Colon (tissue), 2 donors: ENCODE measurements at regions not wholly inside any gene's neighbourhood (a gene's known extent, or its start where the extent isn't known, plus 50 kb on each side); places are given as distances from the start of the nearest gene placed in this dataset.
A peak's percentile ranks its signal among the peaks of the same experiment; 100 is the strongest.

Experiments used
- FAIRE-seq: peaks from 2 replicates; lab custom pipeline; 2012; peaks lifted over from hg19 to GRCh38; lab: Jason Lieb, UNC
- donor health status: control.
- donor health status: control.

GRCh38 chr11:59302991-59303390, 55.7 kb upstream of the OR5AN1 start:
- FAIRE-seq = no peak

DNA sequence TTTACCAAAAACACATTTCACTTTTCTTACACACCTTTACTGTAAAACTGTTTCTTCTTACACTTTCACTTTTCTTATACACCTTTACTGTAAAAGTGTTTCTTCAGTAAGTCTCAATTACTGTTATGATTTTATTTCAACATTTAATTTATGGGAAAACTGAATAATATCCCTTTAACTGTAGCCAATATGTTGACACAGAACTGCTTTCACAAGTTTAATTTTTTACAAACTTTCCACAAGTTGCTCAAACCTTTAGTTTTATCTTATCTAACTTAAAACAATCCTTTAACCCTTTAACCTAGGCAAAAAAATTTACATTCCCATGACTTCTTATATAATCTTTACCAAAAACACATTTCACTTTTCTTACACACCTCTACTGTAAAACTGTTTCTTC, 63.3 kb upstream of the OR5AN1 start:
- peak; percentile 14 for FAIRE-seq

DNA sequence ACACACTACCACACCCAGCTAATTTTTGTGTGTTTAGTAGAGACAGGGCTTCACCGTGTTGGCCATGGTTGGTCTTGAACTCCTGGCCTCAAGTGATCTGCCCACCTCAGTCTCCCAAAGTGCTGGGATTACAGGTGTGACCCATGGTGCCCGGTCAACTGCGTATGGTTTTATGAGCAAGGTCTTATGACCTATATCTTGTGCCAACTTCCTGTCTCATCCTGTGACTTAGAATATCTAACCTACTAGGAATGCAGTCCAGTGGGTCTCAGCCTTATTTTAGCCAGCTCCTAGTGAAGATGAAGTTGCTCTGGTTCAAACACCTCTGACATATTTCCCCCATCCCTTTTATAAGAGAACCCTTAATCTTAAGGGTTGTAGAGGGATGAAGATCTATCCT, 66.1 kb upstream of the OR5AN1 start:
- no peak for FAIRE-seq

GRCh38 chr11:59291228-59291627, 67.5 kb upstream of the OR5AN1 start:
- FAIRE-seq = no peak

DNA sequence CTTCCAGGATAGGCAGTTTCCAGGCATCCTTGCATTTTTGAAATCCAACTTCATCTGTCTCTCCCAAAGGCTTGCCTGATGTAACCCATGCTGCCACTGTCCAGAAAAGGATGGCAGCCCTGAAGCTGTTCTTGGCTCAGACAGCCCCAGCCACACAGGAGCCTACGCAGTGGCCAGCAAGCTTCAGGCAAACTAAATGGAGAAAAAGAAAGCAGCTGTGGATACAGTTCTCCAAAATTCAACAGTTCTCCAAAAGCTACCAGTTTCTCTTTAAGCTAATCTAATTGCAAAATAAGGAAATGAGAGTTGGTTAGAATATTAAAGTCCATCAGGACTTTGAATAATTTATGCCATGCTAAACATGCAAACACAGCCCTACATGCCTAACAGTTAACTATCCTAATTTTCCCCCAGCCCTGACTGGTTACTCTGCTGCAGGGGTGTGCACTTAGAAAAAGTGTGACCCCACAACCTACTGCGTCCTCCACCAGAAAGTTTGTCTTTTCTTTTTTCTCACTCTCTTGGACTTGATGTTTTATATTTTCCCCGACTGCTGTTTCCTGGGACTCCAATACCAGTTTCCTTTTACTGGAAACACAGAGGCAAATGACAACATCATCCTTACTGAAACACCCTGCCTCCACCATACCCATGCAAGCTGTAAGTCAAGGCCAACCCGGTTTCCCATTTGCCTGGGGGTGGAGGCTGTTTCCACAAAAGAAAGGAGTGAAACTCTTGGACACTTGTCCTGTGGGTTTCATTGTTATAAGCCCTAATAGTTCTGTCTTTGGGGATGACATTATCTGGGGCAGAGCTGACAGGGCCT, 69.1 kb upstream of the OR5AN1 start:
- no peak for FAIRE-seq

DNA sequence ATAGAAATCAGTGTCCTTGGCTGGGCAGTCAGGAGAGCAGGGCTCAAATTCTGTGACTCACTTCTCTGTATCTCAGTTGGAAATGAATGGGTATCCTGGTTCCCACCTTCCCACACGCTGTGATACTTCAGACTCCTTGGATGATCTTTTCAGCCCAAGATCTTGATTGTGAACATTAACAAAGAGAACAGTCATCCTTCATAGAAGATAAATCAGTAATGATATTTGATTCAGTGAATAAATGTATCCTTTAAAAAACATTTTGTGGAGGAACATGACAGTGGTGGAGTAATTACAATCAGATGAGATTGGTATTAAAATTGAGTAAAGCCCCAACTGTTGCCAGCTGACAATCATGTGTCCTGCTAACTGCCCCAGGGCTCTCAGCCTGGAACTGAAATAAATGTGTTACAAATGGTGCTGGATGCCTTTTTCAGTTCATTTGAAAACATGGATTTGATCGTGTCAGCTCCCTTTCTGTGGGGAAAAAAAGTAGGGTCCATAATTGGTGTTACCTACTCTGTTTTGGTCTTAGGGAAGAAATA, 72.9 kb upstream of the OR5AN1 start:
- no peak for FAIRE-seq

DNA sequence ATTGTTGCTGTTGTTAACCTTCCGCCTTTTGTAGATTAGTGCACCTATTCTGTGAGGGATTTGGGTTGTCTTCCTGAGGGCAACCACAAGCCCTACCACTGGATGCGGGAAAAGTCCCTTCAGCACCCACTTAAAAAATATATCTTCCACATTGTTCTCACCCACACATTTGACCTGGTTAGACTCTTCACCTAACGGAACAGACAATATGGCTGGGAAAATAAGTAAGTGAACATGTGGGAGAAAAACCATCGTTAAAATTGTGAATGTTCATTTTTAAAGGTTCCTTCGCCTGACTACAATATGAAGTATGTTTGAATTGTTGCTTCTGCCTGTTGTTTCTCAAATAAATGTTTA, 72.0 kb upstream of the MPEG1 start:
- no peak for FAIRE-seq

DNA sequence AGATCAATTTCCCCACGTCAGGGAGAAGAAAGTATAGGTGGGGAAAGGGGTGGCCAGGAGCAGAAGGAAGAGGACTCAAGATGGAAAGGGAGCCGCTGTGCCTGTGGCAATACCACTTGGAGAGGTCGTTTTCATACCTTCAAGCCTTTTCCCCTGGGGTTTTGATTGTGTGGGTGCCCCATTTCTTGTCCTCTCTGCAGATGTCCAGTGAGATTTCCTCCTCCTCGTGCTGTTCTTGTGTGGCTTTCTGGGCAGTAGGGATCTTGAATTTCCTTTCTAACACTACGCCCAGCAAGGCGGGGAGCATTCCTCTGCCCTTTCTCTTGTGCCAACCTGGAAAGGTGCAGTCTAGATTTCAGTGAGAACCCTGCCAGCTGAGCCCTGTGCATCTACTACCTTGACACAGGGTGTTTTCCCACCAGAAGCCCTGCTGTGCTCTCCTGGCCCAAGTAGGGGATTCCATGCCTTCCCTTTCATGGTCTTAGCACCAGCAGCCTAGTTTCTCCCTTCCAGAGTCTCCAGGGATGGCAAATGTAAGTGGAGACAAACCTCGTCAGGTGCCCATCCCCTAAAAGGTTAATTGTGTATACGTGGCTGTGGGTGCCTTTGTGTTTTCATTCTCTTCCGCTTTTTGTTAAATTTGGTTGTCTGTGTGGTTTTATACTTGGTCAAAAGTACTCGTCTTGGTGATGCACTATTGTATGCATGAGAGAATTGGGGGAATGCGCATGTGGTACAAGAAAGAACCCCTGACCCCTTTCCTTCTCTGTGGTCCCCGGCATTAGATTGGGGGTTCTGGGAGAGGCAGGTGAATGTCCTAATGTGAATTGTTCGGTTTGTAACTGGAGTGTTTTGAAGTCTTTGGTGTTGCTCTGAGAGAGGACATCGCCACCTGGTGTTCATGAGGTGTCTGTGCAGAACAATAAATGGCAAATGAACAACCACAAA, 71.4 kb upstream of the MPEG1 start:
- no peak for FAIRE-seq

GRCh38 chr11:59283311-59283710, 70.6 kb upstream of the MPEG1 start:
- no peak for FAIRE-seq

DNA sequence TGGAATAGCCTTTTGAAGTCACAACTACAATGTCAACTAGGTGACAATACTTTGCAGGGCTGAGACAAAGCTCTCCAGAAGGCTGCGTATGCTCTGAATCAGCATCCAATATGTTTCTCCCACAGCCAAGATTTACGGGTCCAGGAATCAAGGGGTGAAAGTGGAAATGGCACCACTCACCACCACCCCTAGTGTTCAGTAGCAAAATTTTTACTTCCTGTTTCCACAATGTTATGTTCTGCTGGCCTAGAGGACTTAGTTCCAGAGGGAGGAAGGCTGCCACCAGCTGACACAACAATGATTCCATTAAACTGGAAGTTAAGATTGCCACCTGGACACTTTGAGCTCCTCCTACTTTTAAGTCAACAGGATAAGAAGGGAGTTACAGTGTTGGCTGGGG, 68.5 kb upstream of the MPEG1 start:
- FAIRE-seq = no peak

- peak; percentile 33 for FAIRE-seq
Observed at GRCh38 chr11:59273373-59273841, 60.7 kb upstream of the MPEG1 start.

GRCh38 chr11:59272771-59273372, 60.1 kb upstream of the MPEG1 start:
- no peak for FAIRE-seq

DNA sequence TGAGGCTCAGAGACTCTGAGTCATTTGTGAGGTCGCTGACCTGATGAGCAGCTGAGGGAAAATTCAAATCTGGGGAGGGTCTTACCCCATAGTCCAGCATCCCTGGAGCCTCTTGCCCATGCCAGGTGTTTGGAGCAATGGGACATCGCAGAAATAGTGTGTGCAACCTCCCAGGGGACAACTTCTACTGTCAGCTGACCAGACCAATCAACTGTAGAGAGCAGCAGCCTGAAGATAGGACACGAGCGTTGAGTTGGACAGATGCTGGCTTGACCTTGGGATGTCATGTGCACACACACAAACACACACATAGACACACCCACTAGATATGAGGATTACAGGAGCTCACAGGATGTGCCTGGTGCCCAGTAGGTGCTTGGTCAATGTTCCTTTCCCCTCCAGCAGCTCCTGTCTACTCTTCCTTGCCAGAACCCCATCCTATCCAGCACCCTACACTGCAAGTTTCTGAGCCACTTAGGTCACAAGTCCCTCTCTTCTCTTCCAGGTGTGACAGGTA, 59.1 kb upstream of the MPEG1 start:
- FAIRE-seq = no peak

DNA sequence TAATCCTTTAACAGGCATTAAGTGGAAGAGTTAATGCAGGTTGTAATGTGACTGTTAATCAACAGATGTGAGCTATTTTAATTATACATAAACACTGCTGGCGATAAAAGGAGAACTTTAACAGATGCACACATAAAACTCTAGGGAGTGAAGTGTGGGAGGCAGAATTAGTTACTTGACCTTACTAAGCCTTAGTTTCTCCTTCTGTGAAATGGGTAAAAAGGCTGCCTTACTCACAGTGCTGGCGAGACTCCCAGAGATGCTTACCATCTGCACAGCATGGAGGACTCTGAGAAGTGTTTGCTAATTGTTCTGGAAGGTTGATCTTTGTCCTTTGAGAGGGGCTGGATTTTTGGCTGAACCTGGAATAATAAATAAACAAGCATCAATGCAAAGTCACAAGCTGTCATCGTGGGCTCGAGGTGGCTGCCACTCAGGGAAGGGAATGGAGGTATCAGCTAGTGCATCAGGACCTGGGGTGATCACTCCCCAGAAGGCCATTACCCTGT, 58.6 kb upstream of the MPEG1 start:
- no peak for FAIRE-seq

- FAIRE-seq = no peak
Observed at GRCh38 chr11:59267736-59268475, 55.2 kb upstream of the MPEG1 start.

DNA sequence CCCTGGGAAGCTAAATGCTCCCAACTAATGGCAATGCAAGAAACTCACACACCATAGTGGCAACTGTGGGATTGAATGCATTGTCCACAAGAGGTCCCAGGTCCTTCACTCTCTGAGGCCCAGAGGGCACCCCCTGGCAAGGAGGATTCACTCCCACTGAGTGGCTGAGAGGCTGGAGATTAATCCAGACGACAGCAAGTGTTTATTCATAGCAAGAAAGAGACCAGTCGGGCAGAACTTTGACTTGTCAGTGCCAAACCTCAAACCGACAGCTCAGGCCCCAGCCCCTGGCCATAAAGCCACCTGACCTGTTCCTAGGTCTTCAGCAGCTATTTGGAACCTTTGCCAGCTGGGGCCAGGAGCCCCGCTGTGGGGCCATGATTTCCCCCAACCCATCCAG, 54.5 kb upstream of the MPEG1 start:
- no peak for FAIRE-seq

- no peak for FAIRE-seq
Observed at GRCh38 chr11:59266491-59266890, 53.8 kb upstream of the MPEG1 start.

GRCh38 chr11:59265735-59266134, 53.0 kb upstream of the MPEG1 start:
- no peak for FAIRE-seq

GRCh38 chr11:59264736-59265135, 52.0 kb upstream of the MPEG1 start:
- no peak for FAIRE-seq

DNA sequence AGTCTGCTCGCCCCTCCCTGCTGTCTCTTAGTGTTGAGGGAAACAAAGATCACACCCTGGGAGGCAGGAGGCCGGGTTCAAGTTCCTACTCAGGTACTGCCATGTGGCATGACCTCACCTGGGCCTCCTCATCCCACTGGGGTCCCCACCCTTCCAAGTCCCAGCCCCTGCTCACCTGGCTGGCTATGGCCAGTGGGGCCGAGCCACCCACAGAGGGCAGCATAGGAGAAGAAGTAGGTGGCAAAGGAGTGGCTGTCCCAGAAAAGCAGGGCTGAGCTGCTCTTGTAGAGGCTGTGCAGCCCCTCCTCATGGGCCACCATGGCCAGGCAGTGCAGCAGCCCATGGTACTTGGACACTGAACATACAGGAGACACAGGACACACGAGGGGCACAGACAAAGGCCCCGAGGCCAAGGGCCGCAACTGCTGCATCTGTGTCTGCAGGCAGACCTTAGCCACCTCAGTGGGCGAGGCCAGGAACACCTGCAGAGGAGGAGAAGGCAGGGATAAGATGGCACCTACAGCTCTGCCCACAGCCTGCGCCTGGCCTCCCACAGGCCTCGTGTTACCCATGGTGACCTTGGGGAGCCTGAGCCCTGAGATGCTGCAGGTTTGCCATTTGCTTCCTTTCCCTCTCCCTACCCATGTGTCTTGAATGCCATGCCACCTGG, 50.6 kb upstream of the MPEG1 start:
- no peak for FAIRE-seq
